ENCODE measurements at regions not wholly inside any gene's neighbourhood (a gene's known extent, or its start where the extent isn't known, plus 50 kb on each side); places are given as distances from the start of the nearest gene placed in this dataset.
"Not testable (repeated sequence)": the region's sequence is repeated elsewhere in the genome, so short reads cannot be mapped to it uniquely, and the experiment has no call there.

DNA sequence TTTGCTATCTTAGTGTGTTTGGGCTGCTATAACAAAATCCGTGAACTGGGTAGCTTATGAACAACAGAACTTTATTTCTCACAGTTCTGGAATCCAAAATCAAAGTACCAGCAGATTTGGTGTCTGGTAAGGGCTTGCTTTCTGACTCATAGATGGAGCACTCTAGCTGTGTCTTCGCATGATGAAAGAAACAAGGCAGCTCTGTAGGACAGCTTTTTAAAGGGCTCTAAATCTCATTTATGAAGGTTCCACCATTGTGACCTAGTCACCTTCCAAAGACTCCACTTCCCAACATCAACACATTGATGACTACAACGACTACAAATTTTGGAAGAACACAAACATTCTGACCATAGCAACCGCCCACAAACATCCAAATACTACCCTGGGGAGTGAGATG is 158.6 kb upstream of the LCORL start:
- DNase-seq, result no peak

DNA sequence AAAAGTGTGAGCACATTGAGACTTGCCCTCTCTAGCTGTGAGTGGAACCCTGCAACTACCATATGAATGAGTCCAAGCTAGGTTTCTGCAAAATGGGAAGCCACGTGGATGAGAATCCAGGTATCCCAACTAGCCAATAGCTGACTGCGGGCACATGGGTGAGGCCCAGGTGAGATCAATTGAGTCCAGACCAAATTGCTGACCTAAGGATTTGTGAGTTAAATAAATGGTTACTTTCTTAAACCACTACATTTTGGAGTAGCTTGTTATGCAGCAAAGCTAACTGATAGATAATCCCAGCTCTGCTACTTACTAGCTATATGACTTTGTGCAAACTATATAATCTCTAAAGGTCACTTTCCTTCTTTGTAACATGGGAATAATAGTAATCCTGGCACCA is 150.3 kb upstream of the LCORL start:
- DNase-seq, result no peak

DNA sequence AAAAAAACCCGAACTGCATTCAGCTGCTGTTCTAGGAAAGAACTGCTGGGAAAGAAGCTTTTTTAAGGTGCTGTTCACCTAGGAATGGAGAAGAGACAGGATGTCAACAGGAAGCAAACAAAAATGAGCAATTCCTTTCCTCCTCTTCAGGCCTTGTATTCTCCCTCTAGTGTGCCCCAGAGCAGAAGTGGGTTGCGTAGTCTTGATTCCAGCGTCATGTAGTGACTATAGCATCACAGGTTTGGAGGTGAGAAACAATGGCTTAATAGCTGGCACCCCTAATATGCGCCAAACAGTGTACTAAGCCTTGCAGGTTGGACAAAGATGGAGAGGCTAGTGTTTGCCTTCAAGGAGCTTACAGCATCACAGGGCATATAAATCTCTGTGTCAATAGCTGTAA is 146.3 kb upstream of the LCORL start:
- no peak for DNase-seq

DNA sequence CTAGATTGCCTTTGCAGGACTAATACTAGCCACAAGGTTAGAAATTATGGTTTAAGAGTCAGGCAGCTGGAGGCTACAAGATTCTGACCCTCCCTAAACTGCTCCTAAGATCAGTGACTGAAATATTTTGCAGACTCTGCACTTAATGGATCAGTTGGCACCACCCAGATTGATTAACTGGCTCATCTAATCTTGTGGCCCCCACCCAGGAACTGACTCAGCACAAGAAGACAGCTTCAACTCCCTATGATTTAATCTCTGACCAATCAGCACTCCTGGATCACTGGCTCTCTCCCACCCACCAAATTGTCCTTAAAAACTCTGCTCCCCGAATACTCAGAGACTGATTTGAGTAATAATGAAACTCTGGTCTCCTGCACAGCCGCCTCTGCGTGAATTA is 145.4 kb upstream of the LCORL start:
- DNase-seq, result no peak

DNA sequence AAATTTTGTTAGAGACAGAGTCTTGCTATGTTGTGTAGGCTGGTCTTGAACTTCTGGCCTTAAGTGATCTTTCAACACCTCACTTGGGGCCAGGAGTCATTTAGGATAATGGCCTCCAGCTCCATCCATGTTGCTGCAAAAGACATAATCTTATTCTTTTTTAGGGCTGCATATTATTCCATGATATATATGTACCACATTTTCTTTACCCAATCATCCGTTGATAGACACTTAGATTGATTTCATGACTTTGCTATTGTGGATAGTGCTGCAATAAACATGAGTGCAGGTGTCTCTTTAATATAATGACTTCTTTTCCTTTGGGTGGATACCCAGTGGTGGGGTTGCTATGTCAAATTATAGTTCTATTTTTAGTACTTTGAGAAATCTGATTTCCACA is 140.9 kb upstream of the LCORL start:
- no peak for DNase-seq

DNA sequence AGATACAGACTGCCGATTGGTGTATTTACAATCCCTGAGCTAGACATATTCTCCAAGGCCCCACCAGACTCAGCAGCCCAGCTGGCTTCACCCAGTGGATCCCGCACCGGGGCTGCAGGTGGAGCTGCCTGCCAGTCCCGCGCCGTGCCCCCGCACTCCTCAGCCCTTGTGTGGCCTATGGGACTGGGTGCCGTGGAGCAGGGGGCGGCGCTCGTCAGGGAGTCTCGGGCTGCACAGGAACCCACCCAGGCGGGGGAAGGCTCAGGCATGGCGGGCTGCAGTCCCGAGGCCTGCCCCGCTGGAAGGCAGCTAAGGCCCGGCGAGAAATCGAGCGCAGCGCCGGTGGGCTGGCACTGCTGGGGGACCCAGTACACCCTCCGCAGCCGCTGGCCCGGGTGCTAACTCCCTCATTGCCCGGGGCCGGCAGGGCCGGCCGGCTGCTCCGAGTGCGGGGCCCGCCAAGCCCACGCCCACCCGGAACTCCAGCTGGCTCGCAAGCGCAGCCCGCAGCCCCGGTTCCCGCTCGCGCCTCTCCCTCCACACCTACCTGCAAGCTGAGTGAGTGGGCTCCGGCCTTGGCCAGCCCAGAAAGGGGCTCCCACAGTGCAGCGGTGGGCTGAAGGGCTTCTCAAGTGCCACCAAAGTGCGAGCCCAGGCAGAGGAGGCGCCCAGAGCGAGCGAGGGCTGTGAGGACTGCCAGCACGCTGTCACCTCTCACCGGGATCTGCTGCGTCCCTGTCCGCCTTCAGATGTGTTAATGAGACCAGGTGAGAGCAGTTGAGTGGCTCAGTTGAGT is 137.8 kb upstream of the LCORL start:
- not testable (repeated sequence) for DNase-seq

DNA sequence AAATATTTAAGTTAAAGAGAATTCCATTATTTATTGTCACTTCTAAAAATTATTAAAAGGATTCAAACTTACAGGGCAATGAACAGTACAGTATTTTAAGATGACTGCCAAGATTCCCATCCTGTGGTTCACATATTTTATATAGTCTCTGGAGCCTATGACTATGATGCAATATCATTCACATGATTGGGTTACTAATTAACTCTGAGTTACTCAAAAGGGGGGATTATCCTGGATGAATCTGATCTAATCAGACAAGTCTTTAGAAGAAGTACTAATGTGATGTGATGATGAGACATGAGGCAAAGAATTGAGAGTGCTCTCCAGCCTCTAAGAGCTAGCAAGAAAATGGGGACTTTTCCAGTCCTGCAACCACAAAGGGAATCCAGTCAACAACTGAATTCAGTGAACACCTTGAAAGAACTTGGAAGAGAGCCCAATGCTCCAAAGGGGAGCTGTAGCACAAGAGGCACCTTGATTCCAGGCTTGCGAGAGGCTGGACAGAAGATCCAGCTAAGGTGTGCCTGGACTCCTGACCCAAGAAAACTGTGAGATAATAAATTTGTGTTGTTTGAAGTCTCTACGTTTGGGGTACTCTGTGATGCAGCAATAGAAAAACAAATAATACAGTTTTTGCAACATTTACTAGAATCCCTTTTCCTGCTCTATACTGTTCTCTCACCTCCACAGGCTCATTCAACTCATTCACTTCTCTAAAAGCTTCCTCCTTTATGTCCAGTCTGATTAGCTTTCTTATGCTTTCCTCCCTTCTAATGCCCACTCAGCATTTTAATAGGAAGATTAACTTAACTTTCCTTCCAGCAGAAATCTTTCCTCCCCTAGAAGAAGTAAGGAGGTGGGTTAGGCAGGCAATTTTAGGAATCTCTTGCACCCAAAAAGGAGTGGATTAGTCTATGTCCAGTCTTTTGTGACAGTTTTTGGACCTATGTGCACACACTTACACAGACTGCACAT is 133.8 kb upstream of the LCORL start:
- DNase-seq, result no peak

DNA sequence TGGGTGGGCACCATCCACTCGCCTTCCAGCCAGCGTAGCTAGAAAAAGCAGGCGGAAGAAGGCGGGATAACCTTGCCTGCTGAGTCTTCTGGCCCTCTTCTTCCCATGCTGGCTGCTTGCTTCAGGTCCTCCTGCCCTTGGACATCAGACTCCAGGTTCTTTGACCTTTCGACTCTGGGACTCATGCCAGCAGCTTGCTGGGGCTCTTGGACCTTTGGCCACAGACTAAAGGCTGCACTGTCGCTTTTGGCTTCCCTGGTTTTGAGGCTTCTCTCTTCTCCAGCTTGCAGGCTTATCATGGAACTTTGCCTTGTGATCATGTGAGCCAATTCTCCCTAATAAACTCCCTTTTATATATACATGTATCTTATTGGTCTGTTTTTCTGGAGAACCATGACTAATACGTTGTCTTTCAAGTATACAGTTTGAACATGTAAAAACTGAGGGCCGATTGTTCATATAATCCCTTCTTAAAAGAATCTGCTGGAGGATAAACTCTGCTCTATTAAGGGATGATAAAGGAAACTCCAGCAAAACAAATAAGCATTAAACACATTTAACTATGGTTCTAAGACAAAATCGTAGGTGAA is 116.6 kb upstream of the LCORL start:
- DNase-seq, result no peak

DNA sequence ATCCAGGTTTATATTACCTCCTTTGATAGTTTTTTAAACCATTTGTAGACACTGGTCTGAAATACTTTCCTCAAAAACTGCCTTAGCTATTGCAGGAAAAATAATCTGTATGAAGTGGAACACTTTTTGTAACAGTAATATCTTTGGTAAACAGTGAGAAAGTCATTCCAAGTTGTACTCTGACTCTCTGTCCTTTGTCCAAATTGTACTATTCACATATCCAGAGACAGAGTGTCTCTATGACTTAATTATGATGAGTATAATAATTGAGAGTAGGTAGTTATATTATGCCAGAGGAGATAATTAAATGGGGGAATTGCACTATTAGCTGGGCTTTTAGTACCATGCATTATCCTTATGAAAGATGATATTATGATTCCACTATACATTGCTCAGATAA is 112.6 kb upstream of the LCORL start:
- DNase-seq, result no peak

DNA sequence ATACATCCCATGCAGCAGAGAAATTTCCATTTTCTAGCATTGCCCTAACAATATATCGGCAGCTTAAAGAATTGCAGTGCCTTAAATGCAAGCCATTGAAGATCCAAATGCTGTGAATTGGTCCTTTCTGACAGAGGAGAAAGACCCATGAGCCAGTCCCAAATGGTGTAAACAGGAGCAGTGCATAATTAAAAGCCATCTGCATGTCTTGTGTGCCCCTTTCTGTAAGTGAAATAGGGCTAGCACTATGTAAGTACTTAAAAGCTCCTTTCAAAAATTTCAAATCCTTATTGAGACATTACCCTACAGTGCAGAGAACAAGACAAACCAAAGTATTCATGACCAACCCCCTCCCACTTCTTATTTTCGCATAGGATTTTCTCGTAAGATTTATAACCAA is 108.7 kb upstream of the LCORL start:
- no peak for DNase-seq

DNA sequence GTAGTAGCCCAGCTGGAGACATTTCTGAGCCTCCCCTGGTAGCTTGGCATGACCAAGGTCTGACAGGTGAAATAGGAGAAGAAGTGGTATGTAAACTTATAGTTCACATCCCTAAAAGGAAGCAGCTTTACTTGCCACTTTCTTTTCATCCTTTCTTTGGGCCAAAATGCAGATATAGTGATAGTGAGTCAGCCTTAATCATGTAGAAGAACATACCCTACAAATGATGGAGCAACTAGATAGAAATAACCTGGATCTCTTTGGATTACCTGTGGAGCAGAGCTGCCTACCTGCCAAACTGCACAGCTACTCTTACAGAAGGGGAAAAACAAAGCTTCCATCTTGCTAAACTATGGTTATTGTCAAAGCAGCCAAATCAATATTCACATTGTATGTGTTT is 106.7 kb upstream of the LCORL start:
- DNase-seq, result no peak

DNA sequence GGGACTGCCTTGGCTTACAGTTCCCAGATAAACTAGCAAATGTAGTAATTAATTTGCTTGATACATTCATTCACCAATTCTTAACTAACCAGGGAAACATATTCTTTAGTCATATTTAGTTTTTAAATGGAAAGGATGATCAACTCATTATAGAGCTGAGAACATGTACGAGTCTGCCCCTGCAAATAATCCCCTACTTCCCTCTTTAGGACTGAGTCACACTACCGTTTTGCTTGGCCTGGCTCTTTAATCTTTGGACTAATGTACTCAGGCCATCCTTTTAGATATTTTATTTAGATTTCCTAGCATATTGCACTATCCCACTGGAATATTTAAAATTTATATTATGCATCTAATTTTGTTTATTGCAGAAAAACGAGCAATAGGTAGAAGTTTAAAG is 105.5 kb upstream of the LCORL start:
- DNase-seq, result no peak

DNA sequence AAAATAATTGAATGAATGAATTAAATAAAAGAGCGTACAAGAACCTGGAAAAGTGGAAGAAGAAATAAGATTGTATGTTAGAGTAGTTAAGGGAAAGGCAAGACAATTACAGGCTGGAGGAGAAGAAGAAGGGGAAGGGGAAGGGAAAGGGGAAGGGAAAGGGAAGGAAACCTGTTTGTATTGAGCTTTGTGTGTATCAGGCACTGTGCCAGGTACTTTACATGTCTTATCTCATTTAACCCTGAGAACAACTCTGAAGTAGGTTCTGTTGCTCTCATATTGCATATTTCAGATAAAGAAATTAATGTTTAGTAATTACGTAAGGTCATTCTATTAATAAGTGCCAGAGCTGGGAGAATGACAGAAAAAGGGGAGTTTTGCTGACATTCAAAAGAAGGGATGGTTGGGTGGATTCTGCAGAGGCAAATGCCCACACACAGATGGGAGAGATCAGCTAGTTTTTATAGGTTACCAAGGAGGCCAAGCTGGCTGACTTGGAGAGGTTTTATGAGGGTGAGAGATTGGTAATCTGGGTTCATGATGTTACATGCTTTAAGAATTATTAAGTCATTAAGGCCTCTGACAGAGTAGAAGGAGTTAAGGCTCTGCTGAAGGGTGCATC is 92.3 kb upstream of the LCORL start:
- DNase-seq, result no peak

DNA sequence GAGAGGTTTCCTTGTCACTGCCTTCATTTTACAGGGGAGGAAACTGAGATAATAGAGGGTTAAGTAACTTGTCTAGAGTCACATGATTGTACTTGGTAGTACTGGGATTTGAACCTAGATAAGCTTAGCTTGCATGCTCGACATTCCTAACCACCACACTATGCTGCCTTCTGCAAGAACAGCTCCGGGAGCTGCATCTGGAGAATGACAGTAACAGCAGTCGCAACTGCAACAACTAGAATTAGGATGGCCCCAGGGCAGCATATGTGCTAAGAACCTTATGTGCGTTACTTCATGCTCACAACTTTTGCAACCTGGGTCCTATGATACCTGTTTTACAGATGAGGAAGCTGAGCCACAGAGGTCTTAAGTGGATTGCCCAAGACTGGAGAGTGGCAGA is 89.5 kb upstream of the LCORL start:
- DNase-seq, result no peak

DNA sequence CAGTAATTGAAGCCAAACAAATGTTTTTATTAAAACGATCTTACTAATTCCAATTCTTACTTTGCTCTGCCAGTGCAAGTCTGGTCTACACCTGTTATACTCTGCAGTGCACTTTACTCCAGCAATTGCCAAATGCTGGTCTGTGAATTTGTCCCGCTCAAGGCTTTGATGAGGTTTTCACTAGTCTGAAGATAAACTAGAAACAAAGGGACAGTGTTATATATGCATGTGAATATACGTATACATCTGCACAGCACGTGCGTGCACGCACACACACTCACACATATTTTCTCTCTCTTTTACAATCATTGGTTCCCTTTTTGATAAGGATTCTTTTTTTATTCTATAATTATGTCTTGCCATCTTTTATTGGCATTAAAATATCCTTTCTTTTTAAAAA is 88.5 kb upstream of the LCORL start:
- DNase-seq, result no peak

DNA sequence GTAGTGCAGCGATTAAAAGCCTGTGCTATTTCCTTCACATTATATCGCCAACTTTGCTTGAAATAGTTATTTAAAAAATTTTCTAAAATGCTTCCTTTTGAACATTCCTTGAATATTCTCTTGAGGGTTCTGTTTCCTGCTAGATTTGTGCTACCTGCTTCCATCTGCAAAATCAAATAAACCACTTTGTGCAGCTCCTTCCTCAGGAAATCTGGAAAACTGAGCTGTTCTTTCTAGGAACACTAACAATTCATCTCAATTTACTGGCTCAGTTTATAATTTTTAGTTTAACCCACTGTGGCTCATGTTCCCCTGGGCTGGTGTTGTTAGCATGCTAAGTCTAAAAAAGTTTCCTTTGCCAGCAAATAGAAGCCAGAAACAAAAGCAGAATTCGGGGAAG is 88.1 kb upstream of the LCORL start:
- DNase-seq, result no peak

DNA sequence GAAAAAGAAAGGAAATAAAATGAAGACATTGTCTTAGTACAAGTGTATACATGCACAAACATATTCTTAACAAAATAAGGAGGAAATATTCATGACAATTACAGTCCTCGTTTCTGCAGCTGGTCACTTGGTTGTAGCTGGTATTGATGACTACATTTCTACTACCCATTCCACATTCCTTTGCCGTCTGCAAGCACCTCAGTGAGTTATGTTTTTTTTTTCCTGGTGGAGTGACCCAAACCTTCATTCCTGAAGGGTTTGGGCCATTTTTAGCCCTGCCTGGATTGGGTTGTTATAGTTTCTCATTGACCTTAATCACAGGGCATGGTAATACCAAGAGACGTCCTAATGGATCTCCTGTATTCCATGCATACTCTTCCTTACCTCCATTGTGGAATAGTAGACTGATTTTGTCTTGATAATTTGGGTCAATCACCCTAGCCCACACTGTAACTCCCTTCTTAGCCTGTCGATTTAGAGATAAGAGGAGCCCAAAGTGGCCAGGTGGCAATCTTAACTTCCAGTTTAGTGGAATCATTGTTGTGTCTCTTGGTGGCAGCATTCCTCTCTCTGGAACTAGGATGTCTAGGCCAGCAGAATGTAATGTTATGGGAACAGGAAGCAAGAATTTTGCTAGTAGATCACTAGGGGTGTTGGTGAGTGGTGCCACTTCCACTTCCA is 86.4 kb upstream of the LCORL start:
- DNase-seq, result not testable (repeated sequence)

DNA sequence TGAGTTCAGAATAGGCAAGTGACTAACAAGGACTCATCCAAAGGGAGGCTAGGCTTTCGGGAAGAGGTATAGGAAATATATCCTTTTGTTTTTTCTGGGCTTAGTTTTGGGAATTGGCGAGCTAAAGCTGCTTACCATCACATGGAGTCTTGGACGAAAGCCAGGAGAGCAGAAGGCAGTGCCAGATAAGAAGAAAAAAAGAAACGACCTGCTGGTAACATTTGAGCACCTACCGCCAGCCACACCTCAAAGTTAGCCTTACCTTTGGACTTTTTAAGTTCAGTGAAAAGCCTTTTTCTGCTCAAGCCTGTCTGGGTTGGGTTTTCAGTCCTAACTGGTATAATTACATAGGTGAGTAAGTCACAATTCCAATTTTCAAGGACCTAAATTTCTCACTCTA is 85.1 kb upstream of the LCORL start:
- no peak for DNase-seq

DNA sequence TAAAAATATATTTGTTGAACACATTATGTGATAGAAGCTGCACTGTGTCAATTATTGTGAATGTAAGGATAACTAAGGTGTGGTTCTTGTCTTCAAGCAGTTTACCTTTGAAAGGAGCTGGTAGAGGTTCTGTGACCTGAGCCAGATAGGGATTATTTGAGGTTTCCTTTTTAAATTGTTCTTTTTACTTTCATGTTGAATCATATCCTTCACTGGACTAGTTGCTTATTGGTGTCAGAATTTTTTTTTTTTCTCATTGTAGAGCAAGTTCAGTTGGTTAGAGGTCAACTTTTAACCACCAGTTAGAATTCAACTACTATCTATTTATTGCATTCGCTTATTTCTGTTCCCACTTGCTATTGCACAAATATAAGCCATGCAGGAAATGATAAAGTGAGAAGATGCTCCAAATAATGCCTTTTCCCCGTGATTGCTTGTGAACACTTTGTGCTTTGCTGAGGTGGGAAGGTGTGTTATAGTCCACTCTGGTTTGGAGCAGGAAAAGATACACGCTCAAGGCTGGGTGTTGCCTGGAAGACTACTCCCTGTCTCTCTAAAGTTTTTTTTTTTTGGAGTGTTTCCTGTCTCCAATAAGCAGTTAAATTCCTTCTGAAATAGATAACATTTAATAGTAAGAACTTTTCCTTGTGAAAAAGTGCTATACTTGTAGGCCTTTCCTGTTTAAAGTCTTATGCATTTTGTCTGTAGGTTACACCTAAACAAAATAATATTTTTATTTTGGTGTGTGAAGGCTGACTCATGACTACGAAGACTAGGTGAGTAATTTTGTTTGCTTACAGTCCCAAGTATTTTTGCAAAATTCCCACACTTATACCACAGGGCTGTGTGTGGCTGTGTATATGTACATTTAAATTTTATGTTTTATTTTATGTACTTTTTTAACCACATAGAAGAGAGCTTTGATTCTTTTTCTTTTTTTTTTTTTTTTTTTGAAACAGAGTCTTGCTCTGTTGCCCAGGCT is 83.8 kb upstream of the LCORL start:
- no peak for DNase-seq

DNA sequence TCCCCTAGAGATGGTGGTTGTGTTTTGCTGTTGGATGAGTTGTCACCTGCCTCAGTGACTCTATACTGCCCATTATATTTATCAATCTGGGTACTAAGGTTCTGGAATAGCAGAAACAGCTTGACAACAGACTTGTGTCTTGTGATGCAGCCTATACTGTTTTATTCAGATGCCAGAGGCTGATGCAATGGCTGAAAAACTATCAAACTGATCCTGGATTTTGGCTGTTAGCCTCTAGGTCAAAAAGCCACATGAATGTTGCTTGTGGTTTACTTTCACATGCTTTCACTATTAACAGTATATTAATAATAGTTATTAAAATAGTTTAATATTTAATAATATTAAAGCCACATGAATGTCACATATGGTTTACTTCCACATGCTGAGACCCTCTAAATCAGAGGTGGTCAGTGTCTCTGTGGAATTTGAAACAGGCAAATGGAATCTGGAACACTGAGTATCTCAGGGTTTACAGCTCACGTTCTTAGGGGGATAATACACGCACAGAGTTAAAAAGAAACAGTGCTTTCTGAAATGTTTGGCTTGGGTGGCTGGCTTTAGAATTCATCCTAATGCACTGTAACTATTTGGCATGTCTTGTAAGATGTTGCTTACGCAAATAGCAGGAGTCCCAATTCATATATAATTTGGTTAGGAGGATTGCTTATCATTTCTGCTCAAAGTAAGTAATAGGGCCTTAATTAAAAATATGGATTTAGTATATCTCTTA is 82.5 kb upstream of the LCORL start:
- no peak for DNase-seq

DNA sequence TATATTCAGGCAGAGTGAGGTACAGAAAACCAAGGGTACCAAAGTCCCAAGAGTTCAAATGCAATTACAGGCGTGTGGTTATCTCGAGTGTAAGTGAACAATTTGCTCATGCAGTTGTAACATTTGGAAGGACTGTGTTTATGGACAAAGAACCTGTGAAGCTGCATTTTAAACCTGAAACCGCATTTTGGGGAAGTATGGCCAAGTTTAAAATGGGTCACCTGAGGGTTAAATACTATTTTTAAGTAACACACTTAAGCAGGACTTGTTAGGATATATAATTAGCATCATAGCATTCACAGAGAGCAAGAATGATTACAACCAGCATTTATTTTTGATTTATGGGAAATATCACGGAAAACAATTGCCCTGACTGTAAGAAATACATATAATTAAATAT is 79.1 kb upstream of the LCORL start:
- DNase-seq, result no peak
